ENCODE measurements at regions not wholly inside any gene's neighbourhood (a gene's known extent, or its start where the extent isn't known, plus 50 kb on each side); places are given as distances from the start of the nearest gene placed in this dataset.

DNA sequence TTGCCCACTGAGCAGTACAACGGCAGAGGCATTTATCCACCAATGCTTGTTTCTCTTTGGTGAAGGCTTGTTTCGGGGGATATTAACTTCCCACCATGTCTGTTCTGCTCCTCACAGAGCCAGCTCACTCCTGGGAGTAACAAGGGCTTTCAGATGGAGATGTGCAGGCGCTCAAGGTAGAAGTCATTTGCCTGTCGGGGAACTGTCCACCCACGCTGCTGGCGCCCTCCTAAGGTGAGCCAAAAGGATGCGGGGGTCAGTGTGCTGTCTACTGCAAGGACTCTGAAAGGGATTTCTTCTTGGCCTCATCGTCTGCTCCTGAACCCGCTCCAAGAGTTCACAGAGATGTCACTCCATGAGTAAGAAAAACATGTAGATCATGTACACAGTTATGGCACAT is 57.0 kb upstream of the CYRIA start:
- TF ChIP-seq CTCF (optimal IDR thresholded peaks at IDR 0.05 in 1 of 3, IDR thresholded peaks at IDR 0.05 in 1 of 3, conservative IDR thresholded peaks at IDR 0.05 in 1 of 3; ENCODE audit: extremely low read depth in 1 of 3, insufficient read depth in 2 of 3, low read length in 3 of 3) (peak in 1 of 3 experiments; percentile 5), EZH2 (IDR thresholded peaks at IDR 0.05; ENCODE audit: low read length) (no peak)
